Thoracic aorta (tissue), 2 donors: ENCODE measurements at regions not wholly inside any gene's neighbourhood (a gene's known extent, or its start where the extent isn't known, plus 50 kb on each side); places are given as distances from the start of the nearest gene placed in this dataset.

Experiments
- ATAC-seq: fragments of 150-250 bp; one replicate; pipeline ENCODE4 v1.8.0; 2017; ENCODE audit warnings: low read depth; ENCODE audit not compliant: insufficient number of reproducible peaks, low FRiP score
- DNase-seq: peaks from one replicate; pipeline ENCODE4 v3.0.0-alpha.2; 2020; ENCODE audit warnings: low spot score
- H3K27ac ChIP-seq, 2 donors: fragments of 200-600 bp; sonication (generic); 1 replicate in 1 of 2; 2 replicates in 1 of 2; pipeline ENCODE4 v1.5.1; 2016; ENCODE audit warnings: mild to moderate bottlenecking in 2 of 2, moderate library complexity in 2 of 2
- H3K27me3 ChIP-seq: fragments of 200-600 bp; sonication (generic); replicated peaks from 2 replicates; pipeline ENCODE4 v1.6.0; 2016; ENCODE audit warnings: mild to moderate bottlenecking; ENCODE audit not compliant: insufficient read depth
- H3K36me3 ChIP-seq: fragments of 200-600 bp; sonication (generic); one replicate; pipeline ENCODE4 v1.5.1; 2016
- H3K4me1 ChIP-seq, 2 donors: fragments of 200-600 bp; sonication (generic); 1 replicate in 1 of 2; 2 replicates in 1 of 2; pipeline versions ENCODE4 v1.5.1 to v1.6.0; 2016; ENCODE audit warnings: low read depth in 2 of 2, mild to moderate bottlenecking in 1 of 2; ENCODE audit not compliant: control insufficient read depth in 1 of 2
- H3K4me3 ChIP-seq: fragments of 200-600 bp; sonication (generic); 2 replicates; pipeline ENCODE4 v1.5.1; 2016; ENCODE audit warnings: mild to moderate bottlenecking
- H3K9me3 ChIP-seq: fragments of 200-600 bp; sonication (generic); 2 replicates; pipeline ENCODE4 v1.5.1; 2016
- CTCF ChIP-seq: fragments of 200-600 bp; sonication (generic); IDR thresholded peaks from one replicate; pipeline ENCODE4 v1.5.1; 2019; ENCODE audit warnings: antibody characterized with exemption

GRCh38 chr1:218614031-218614430 lies 268.9 kb downstream of the TGFB2 start:
- no peaks in the 10 kb centered on the region for H3K36me3 ChIP-seq
- H3K4me1 ChIP-seq: no peaks in the 10 kb centered on the region
- no peak for DNase-seq
- H3K4me3 ChIP-seq: no peak overlapping the region
- TF ChIP-seq CTCF: no peak
- H3K27me3 ChIP-seq: no peaks in the 10 kb centered on the region
- no peaks in the 10 kb centered on the region for H3K9me3 ChIP-seq
- H3K27ac ChIP-seq: no peak overlapping the region
- no peak for ATAC-seq

- TF ChIP-seq CTCF: no peak
- no peaks in the 10 kb centered on the region for H3K27me3 ChIP-seq
- H3K27ac ChIP-seq: no peak overlapping the region
- H3K4me3 ChIP-seq: no peak overlapping the region
- DNase-seq: no peak
- no peaks in the 10 kb centered on the region for H3K36me3 ChIP-seq
- peaks cover 3 to 11% of the 10 kb centered on the region in 2 donors for H3K4me1 ChIP-seq
- no peaks in the 10 kb centered on the region for H3K9me3 ChIP-seq
- no peak for ATAC-seq
Observed at GRCh38 chr1:218616681-218617080, 271.5 kb downstream of the TGFB2 start.

GRCh38 chr1:218617986-218618385 lies 272.9 kb downstream of the TGFB2 start:
- DNase-seq (no peak), ATAC-seq (no peak)
- no peak overlapping the region for H3K27ac ChIP-seq
- peaks cover 3 to 11% of the 10 kb centered on the region in 2 donors for H3K4me1 ChIP-seq
- H3K36me3 ChIP-seq: no peaks in the 10 kb centered on the region
- no peaks in the 10 kb centered on the region for H3K9me3 ChIP-seq
- H3K27me3 ChIP-seq: no peaks in the 10 kb centered on the region
- no peak overlapping the region for H3K4me3 ChIP-seq
- TF ChIP-seq CTCF: no peak

GRCh38 chr1:218620956-218621355 lies 275.8 kb downstream of the TGFB2 start:
- H3K27ac ChIP-seq: peak overlapping the region in 1 of 2 donors; percentile 21
- no peaks in the 10 kb centered on the region for H3K36me3 ChIP-seq
- ATAC-seq: peak; percentile 92
- no peak for DNase-seq
- no peaks in the 10 kb centered on the region for H3K9me3 ChIP-seq
- peaks cover 3 to 11% of the 10 kb centered on the region in 2 donors for H3K4me1 ChIP-seq
- no peaks in the 10 kb centered on the region for H3K27me3 ChIP-seq
- no peak for TF ChIP-seq CTCF
- H3K4me3 ChIP-seq: no peak overlapping the region

GRCh38 chr1:218624052-218624451 lies 278.9 kb downstream of the TGFB2 start:
- H3K36me3 ChIP-seq: no peaks in the 10 kb centered on the region
- no peak for ATAC-seq

More at GRCh38 chr1:218624052-218624451, 278.9 kb downstream of the TGFB2 start:
- Histone ChIP-seq H3K9me3 (no peaks in the 10 kb centered on the region), H3K4me3 (no peak overlapping the region), H3K27ac (no peak overlapping the region), H3K4me1 (peaks cover 3 to 11% of the 10 kb centered on the region in 2 donors), H3K27me3 (no peaks in the 10 kb centered on the region)
- no peak for TF ChIP-seq CTCF
- no peak for DNase-seq
